IMR-90 (cell line): ENCODE measurements at regions not wholly inside any gene's neighbourhood (a gene's known extent, or its start where the extent isn't known, plus 50 kb on each side); places are given as distances from the start of the nearest gene placed in this dataset.

ENCODE experiments used
- ATAC-seq: fragments of 200-7000 bp; cut with Tn5 transposase; 2 replicates; pipeline ENCODE4 v1.9.1; 2020; ENCODE audit warnings: low read depth, mild to moderate bottlenecking, moderate library complexity
- BruUV-seq: library from RNA; stranded (reverse); fragments of 400-500 nt; replicated peaks from 2 replicates; lab custom pipeline; 2021; lab: Mats Ljungman, UMichigan
- CTCF ChIA-PET: fragments of 300-600 bp; formaldehyde crosslinking; extraction: SDS; loops from one replicate; lab custom pipeline; 2021; ENCODE audit warnings: antibody characterized with exemption; lab: Yijun Ruan, JAX
- POLR2A ChIA-PET: fragments of 300-600 bp; sonication (Branson Sonifier 250); formaldehyde crosslinking; loops from one replicate; lab custom pipeline; 2022; ENCODE audit warnings: antibody characterized with exemption; ENCODE audit not compliant: unreplicated experiment; lab: Charles Lee
- DNase-seq: peaks from one replicate; pipeline ENCODE4 v3.0.0; 2013
- H2AFZ ChIP-seq: replicated peaks from 2 replicates; pipeline ENCODE3; 2013; ENCODE audit warnings: low read length, mild to moderate bottlenecking; ENCODE audit not compliant: poor library complexity
- H2AK5ac ChIP-seq: 2 replicates; pipeline ENCODE4 v1.6.1; 2013; ENCODE audit warnings: low read depth, low read length, inconsistent platforms
- H2AK9ac ChIP-seq: replicated peaks from 2 replicates; pipeline ENCODE3; 2013; ENCODE audit warnings: mild to moderate bottlenecking, low read depth, low read length, moderate library complexity; ENCODE audit not compliant: poor library complexity
- H2BK120ac ChIP-seq: 2 replicates; pipeline ENCODE4 v1.6.1; 2013; ENCODE audit warnings: low read depth, low read length, inconsistent platforms
- H2BK15ac ChIP-seq: 3 replicates; pipeline ENCODE4 v1.6.1; 2013; ENCODE audit warnings: low read depth, low read length, inconsistent platforms
- H2BK20ac ChIP-seq: 2 replicates; pipeline ENCODE4 v1.6.1; 2013; ENCODE audit warnings: low read depth, mild to moderate bottlenecking, inconsistent platforms, low read length, moderate library complexity
- H2BK5ac ChIP-seq: 2 replicates; pipeline ENCODE4 v1.6.1; 2013; ENCODE audit warnings: mild to moderate bottlenecking, low read depth, low read length, inconsistent platforms; ENCODE audit not compliant: poor library complexity, severe bottlenecking
- H3K14ac ChIP-seq: replicated peaks from 2 replicates; pipeline ENCODE4 v1.6.1; 2013; ENCODE audit warnings: low read depth, low read length, inconsistent platforms
- H3K18ac ChIP-seq: 2 replicates; pipeline ENCODE4 v1.6.1; 2013; ENCODE audit warnings: low read depth, low read length, control low read depth
- H3K23ac ChIP-seq: 2 replicates; pipeline ENCODE4 v1.6.1; 2013; ENCODE audit warnings: low read depth, low read length, inconsistent platforms
- H3K27ac ChIP-seq: 2 replicates; pipeline ENCODE4 v1.5.1; 2013; ENCODE audit warnings: mild to moderate bottlenecking, control low read depth, low read length; ENCODE audit not compliant: insufficient read depth
- H3K27me3 ChIP-seq: 2 replicates; pipeline ENCODE4 v1.6.1; 2013; ENCODE audit warnings: low read length; ENCODE audit not compliant: control insufficient read depth, insufficient read depth
- H3K36me3 ChIP-seq: 2 replicates; pipeline ENCODE4 v1.6.1; 2013; ENCODE audit warnings: low read length, mixed read lengths; ENCODE audit not compliant: control insufficient read depth, insufficient read depth
- H3K4ac ChIP-seq: 2 replicates; pipeline ENCODE4 v1.6.1; 2013; ENCODE audit warnings: low read depth, low read length, inconsistent platforms
- H3K4me1 ChIP-seq: 2 replicates; pipeline ENCODE4 v1.6.1; 2013; ENCODE audit warnings: low read length, mixed read lengths; ENCODE audit not compliant: control insufficient read depth, insufficient read depth
- H3K4me2 ChIP-seq: 2 replicates; pipeline ENCODE4 v1.6.1; 2013; ENCODE audit warnings: low read depth, mild to moderate bottlenecking, control low read depth, low read length, moderate library complexity
- H3K4me3 ChIP-seq: 2 replicates; pipeline ENCODE4 v1.5.1; 2013; ENCODE audit warnings: low read depth, mild to moderate bottlenecking, control low read depth, low read length, moderate library complexity; ENCODE audit not compliant: insufficient read depth
- H3K56ac ChIP-seq: 2 replicates; pipeline ENCODE4 v1.6.1; 2013; ENCODE audit warnings: low read length, inconsistent platforms; ENCODE audit not compliant: insufficient read depth; ENCODE audit errors: extremely low read depth
- H3K79me1 ChIP-seq, 2 experiments: 2 replicates each; pipeline ENCODE4 v1.6.1; 2013; ENCODE audit warnings: low read length in 2 of 2, inconsistent platforms in 1 of 2, low read depth in 1 of 2
- H3K9ac ChIP-seq: 2 replicates; pipeline ENCODE4 v1.6.1; 2013; ENCODE audit warnings: low read depth, low read length, control low read depth
- H3K9me1 ChIP-seq: 2 replicates; pipeline ENCODE4 v1.6.1; 2013; ENCODE audit warnings: low read length, inconsistent platforms; ENCODE audit not compliant: insufficient read depth
- H3K9me3 ChIP-seq: 2 replicates; pipeline ENCODE4 v1.6.1; 2013; ENCODE audit warnings: low read length; ENCODE audit not compliant: control insufficient read depth, insufficient read depth
- H4K20me1 ChIP-seq: 2 replicates; pipeline ENCODE4 v1.6.1; 2013; ENCODE audit warnings: low read length, inconsistent platforms; ENCODE audit not compliant: insufficient read depth
- H4K5ac ChIP-seq: 2 replicates; pipeline ENCODE4 v1.6.1; 2013; ENCODE audit warnings: mild to moderate bottlenecking, low read depth, low read length, control low read depth
- H4K8ac ChIP-seq, 2 experiments: 2 replicates each; pipeline ENCODE4 v1.6.1; 2013; ENCODE audit warnings: low read depth in 2 of 2, low read length in 2 of 2, control low read depth in 1 of 2, inconsistent platforms in 1 of 2
- H4K91ac ChIP-seq: 2 replicates; pipeline ENCODE4 v1.6.1; 2013; ENCODE audit warnings: low read depth, low read length, inconsistent platforms; ENCODE audit not compliant: insufficient read depth
- BHLHE40 ChIP-seq: fragments of 150-350 bp; IDR thresholded peaks from 2 replicates; pipeline ENCODE4 v1.6.1; 2016; ENCODE audit warnings: mild to moderate bottlenecking, low read depth, low read length
- CEBPB ChIP-seq: IDR thresholded peaks from 2 replicates; pipeline ENCODE4 v1.6.1; 2012; ENCODE audit warnings: low read depth, low read length, improper control_type of control experiment
- CHD1 ChIP-seq: IDR thresholded peaks from 2 replicates; pipeline ENCODE4 v1.6.1; 2012; ENCODE audit warnings: low read depth, low read length, improper control_type of control experiment
- CTCF ChIP-seq: conservative IDR thresholded peaks from 2 replicates; pipeline ENCODE4 v1.5.1; 2012; ENCODE audit warnings: mild to moderate bottlenecking, low read depth, low read length, improper control_type of control experiment
- FOS ChIP-seq: fragments of 150-350 bp; IDR thresholded peaks from 2 replicates; pipeline ENCODE4 v1.6.1; 2016; ENCODE audit warnings: low read depth, low read length
- MAFK ChIP-seq: IDR thresholded peaks from 2 replicates; pipeline ENCODE4 v1.6.1; 2012; ENCODE audit warnings: low read depth, low read length, improper control_type of control experiment
- MAZ ChIP-seq: IDR thresholded peaks from 2 replicates; pipeline ENCODE4 v1.6.1; 2012; ENCODE audit warnings: low read depth, mild to moderate bottlenecking, low read length, improper control_type of control experiment, moderate library complexity, borderline replicate concordance
- MXI1 ChIP-seq: IDR thresholded peaks from 2 replicates; pipeline ENCODE4 v1.6.1; 2012; ENCODE audit warnings: low read depth, mild to moderate bottlenecking, low read length, moderate library complexity, borderline replicate concordance
- POLR2A ChIP-seq: IDR thresholded peaks from 2 replicates; pipeline ENCODE4 v1.6.1; 2012; ENCODE audit warnings: mild to moderate bottlenecking, low read depth, low read length
- RAD21 ChIP-seq: IDR thresholded peaks from 2 replicates; pipeline ENCODE4 v1.6.1; 2012; ENCODE audit warnings: low read length, improper control_type of control experiment
- RCOR1 ChIP-seq: IDR thresholded peaks from 2 replicates; pipeline ENCODE4 v1.6.1; 2012; ENCODE audit warnings: mild to moderate bottlenecking, low read length, improper control_type of control experiment; ENCODE audit not compliant: insufficient replicate concordance
- USF2 ChIP-seq: fragments of 150-350 bp; IDR thresholded peaks from 2 replicates; pipeline ENCODE4 v1.6.1; 2017; ENCODE audit warnings: mild to moderate bottlenecking, antibody characterized with exemption, low read length, low read depth
- WGBS, 2 experiments: methylation state at CpG; one replicate each; pipeline versions ENCODE4 v1.1.5 to v1.1.7; 2013; ENCODE audit warnings: missing lambda C conversion rate in 2 of 2; ENCODE audit not compliant: insufficient read length in 1 of 2; ENCODE audit errors: extremely low coverage in 2 of 2; 5-methylcytosine and 5-hydroxymethylcytosine counted together
- dilution Hi-C: fragments of 300-500 bp; cut with HindIII; formaldehyde crosslinking; loops from one replicate; pipeline ENCODE4 v1.14.3; 2018; ENCODE audit warnings: low sequenced_read_pairs; ENCODE audit not compliant: unreplicated experiment
- in situ Hi-C: fragments of 300-500 bp; cut with MboI; formaldehyde crosslinking; loops from 3 replicates; pipeline ENCODE4 v1.14.3; 2019; ENCODE audit warnings: low sequenced_read_pairs, inconsistent platforms, mixed read lengths
- intact Hi-C: fragments of 100-400 bp; cut with micrococcal nuclease; formaldehyde crosslinking; loops from 2 replicates; pipeline ENCODE4 v1.10.0; 2022
- TF ChIP-seq, protein P1 (sequence below): fragments of 150-350 bp; IDR thresholded peaks from 2 replicates; pipeline ENCODE4 v1.6.1; 2016; ENCODE audit warnings: low read depth, mild to moderate bottlenecking, low read length, moderate library complexity, borderline replicate concordance

DNA sequence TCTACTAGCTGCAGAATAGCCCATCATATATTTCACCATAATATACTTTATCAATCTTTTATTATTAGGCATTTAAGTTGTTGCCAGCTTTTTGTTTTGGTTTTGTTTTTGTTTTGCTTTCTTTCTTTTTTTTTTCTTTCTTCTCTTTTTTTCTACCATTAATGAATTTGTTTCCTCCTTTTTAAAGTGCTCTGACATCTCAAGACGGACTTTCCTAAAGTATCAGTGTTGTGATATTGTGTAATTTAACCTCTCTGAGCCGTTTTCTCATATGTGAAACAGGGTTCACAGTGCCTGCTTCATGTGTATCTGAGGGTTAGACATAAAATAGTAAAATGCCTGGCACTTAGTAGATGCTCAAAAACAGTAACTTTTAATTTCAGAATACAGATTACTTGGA lies 109.5 kb upstream of the IL12A start:
- H4K91ac ChIP-seq, result no peak overlapping the region
- no peak overlapping the region for H4K5ac ChIP-seq
- H2BK120ac ChIP-seq, result no peak overlapping the region
- in situ Hi-C loops, result loop anchor here (5.0 to 25.0 kb wide), 3 partner anchors 52 to 533 kb away; no protein-coding TSS in a partner anchor
- H2BK20ac ChIP-seq, result no peak overlapping the region
- dilution Hi-C loops, result no loop called here
- H2BK15ac ChIP-seq, result no peak overlapping the region
- POLR2A ChIA-PET, result no interaction called here
- no peak overlapping the region for H3K14ac ChIP-seq
- intact Hi-C loops, result no loop called here
- no peak overlapping the region for H3K23ac ChIP-seq
- H3K4me2 ChIP-seq, result no peak overlapping the region
- no peak overlapping the region for H2AK9ac ChIP-seq
- ATAC-seq (no peak), DNase-seq (no peak)
- no peaks in the 10 kb centered on the region for H3K9me3 ChIP-seq
- peaks cover 2% of the 10 kb centered on the region for H3K36me3 ChIP-seq
- H3K4ac ChIP-seq, result no peak overlapping the region
- H4K8ac ChIP-seq, result no peak overlapping the region
- no peak overlapping the region for H2AK5ac ChIP-seq
- H3K27me3 ChIP-seq, result no peaks in the 10 kb centered on the region
- H3K79me1 ChIP-seq, result peaks cover 38 to 61% of the 10 kb centered on the region in 2 experiments
- BruUV-seq, result no TSS peak
- H4K20me1 ChIP-seq, result peaks cover 7% of the 10 kb centered on the region; the same call in 1 of the 2 replicates
- no peak overlapping the region for H3K4me3 ChIP-seq
- no peak overlapping the region for H2AFZ ChIP-seq
- H2BK5ac ChIP-seq, result no peak overlapping the region
- no CpG with 5 or more reads among the region's 2 CpGs for WGBS, 2 experiments
- no peak for TF ChIP-seq MXI1
- TF ChIP-seq RCOR1, result no peak
- no peak for TF ChIP-seq RAD21
- no peak for TF ChIP-seq CTCF
- no peak for TF ChIP-seq USF2
- no peak for TF ChIP-seq FOS
- TF ChIP-seq, protein P1, sequence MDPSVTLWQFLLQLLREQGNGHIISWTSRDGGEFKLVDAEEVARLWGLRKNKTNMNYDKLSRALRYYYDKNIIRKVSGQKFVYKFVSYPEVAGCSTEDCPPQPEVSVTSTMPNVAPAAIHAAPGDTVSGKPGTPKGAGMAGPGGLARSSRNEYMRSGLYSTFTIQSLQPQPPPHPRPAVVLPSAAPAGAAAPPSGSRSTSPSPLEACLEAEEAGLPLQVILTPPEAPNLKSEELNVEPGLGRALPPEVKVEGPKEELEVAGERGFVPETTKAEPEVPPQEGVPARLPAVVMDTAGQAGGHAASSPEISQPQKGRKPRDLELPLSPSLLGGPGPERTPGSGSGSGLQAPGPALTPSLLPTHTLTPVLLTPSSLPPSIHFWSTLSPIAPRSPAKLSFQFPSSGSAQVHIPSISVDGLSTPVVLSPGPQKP, result no peak
- TF ChIP-seq MAFK, result no peak
- TF ChIP-seq POLR2A, result no peak
- TF ChIP-seq MAZ, result no peak
- TF ChIP-seq BHLHE40, result no peak
- TF ChIP-seq CHD1, result no peak
- no peak for TF ChIP-seq CEBPB
- no peak overlapping the region for H3K27ac ChIP-seq
- H3K9ac ChIP-seq, result no peak overlapping the region
- CTCF ChIA-PET, result no interaction called here
- peaks cover 13% of the 10 kb centered on the region for H3K9me1 ChIP-seq
- no peak overlapping the region for H3K56ac ChIP-seq
- no peak overlapping the region for H3K18ac ChIP-seq
- H3K4me1 ChIP-seq, result peaks cover 17% of the 10 kb centered on the region
